ENCODE measurements at regions not wholly inside any gene's neighbourhood (a gene's known extent, or its start where the extent isn't known, plus 50 kb on each side); places are given as distances from the start of the nearest gene placed in this dataset.
"Not testable (repeated sequence)": the region's sequence is repeated elsewhere in the genome, so short reads cannot be mapped to it uniquely, and the experiment has no call there.

- not testable (repeated sequence) for DNase-seq (ENCODE audit: low spot score)
Observed at GRCh38 chr9:66837242-66837937, 63.1 kb upstream of the ZNF658 start.

All from pons (tissue), 1 donor.